ENCODE measurements at regions not wholly inside any gene's neighbourhood (a gene's known extent, or its start where the extent isn't known, plus 50 kb on each side); places are given as distances from the start of the nearest gene placed in this dataset.

- H3K9me3 ChIP-seq, result no peaks in the 10 kb centered on the region
- ATAC-seq (no peak), DNase-seq (no peak)
- 70 to 88% (median 81%) methylated on average over 2 of the region's 2 CpGs for WGBS, 4 donors
- intact Hi-C loops (cut with DNase I), result loop anchor here in 1 of 10 donors (10.0 kb wide), 1 partner anchor 48 kb away; no protein-coding TSS in a partner anchor
- H3K27me3 ChIP-seq, result peaks cover 0 to 12% (median 0%) of the 10 kb centered on the region in 9 donors
- TF ChIP-seq POLR2A (IDR thresholded peaks at IDR 0.05), result no peak
- TF ChIP-seq, protein P1, sequence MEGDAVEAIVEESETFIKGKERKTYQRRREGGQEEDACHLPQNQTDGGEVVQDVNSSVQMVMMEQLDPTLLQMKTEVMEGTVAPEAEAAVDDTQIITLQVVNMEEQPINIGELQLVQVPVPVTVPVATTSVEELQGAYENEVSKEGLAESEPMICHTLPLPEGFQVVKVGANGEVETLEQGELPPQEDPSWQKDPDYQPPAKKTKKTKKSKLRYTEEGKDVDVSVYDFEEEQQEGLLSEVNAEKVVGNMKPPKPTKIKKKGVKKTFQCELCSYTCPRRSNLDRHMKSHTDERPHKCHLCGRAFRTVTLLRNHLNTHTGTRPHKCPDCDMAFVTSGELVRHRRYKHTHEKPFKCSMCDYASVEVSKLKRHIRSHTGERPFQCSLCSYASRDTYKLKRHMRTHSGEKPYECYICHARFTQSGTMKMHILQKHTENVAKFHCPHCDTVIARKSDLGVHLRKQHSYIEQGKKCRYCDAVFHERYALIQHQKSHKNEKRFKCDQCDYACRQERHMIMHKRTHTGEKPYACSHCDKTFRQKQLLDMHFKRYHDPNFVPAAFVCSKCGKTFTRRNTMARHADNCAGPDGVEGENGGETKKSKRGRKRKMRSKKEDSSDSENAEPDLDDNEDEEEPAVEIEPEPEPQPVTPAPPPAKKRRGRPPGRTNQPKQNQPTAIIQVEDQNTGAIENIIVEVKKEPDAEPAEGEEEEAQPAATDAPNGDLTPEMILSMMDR (IDR thresholded peaks at IDR 0.05), result no peak
- no peaks in the 10 kb centered on the region for H3K4me1 ChIP-seq
- no peak overlapping the region for H3K4me3 ChIP-seq
- H3K27ac ChIP-seq, result no peak overlapping the region
- H3K36me3 ChIP-seq, result no peaks in the 10 kb centered on the region
Observed at GRCh38 chr15:81612631-81613030, 238.6 kb upstream of the TMC3 start.

- intact Hi-C loops (cut with DNase I), result loop anchor here in 1 of 10 donors (10.0 kb wide), 1 partner anchor 47 kb away; no protein-coding TSS in a partner anchor
- ATAC-seq, result no peak
- TF ChIP-seq, protein P1 (IDR thresholded peaks at IDR 0.05), result no peak
- TF ChIP-seq POLR2A (IDR thresholded peaks at IDR 0.05), result no peak
Observed at GRCh38 chr15:81611679-81612078, 237.7 kb upstream of the TMC3 start.

DNA sequence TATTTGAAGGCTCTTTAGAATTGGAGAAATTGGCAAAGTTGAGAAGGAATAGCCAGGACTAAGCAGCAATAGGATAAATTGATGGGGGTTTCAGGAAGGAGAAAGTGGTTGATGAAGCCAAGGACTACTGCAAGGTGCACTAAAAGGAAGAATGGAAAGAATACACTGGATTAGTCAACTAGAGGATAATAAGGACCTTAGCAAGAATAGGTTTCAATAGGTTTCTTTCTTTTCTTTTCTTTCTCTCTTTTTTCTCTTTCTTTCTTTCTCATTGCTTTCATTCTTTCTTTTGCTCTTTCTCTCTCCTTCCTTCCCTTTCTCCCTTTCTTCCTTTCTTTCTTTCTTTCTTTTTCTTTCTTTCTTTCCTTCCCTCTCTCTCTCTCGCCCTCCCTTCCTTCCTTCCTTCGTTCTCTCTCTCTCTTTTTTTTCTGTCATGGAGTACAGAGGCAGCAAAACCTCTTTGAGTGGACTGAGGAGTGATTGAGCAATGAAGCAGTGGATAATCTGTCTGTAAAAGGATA is 234.4 kb upstream of the TMC3 start:
- H3K27ac ChIP-seq, result no peak overlapping the region
- H3K27me3 ChIP-seq, result peaks cover 0 to 12% (median 0%) of the 10 kb centered on the region in 9 donors
- ATAC-seq, result no peak
- no peak overlapping the region for H3K4me3 ChIP-seq
- intact Hi-C loops (cut with DNase I), result no loop called here
- no peaks in the 10 kb centered on the region for H3K36me3 ChIP-seq
- TF ChIP-seq, protein P1 (IDR thresholded peaks at IDR 0.05), result no peak
- no peak for TF ChIP-seq POLR2A (IDR thresholded peaks at IDR 0.05)
- 60 to 72% (median 65%) methylated on average over 2 of the region's 2 CpGs for WGBS, 4 donors
- no peaks in the 10 kb centered on the region for H3K9me3 ChIP-seq
- no peak for DNase-seq
- no peaks in the 10 kb centered on the region for H3K4me1 ChIP-seq

More at GRCh38 chr15:81611679-81612078, 237.7 kb upstream of the TMC3 start:
- WGBS, 4 donors, result 76 to 80% (median 77%) methylated on average over 4 of the region's 4 CpGs
- Histone ChIP-seq H3K36me3 (no peaks in the 10 kb centered on the region), H3K27me3 (peaks cover 0 to 12% (median 0%) of the 10 kb centered on the region in 9 donors), H3K27ac (no peak overlapping the region), H3K4me3 (no peak overlapping the region), H3K4me1 (no peaks in the 10 kb centered on the region), H3K9me3 (no peaks in the 10 kb centered on the region)
- DNase-seq, result no peak

- no peak for TF ChIP-seq POLR2A (IDR thresholded peaks at IDR 0.05)
- TF ChIP-seq, protein P1 (IDR thresholded peaks at IDR 0.05), result no peak
- no peak overlapping the region for H3K4me3 ChIP-seq
- intact Hi-C loops (cut with DNase I), result no loop called here
- no peak for ATAC-seq
- 65 to 71% (median 67%) methylated on average over 5 of the region's 5 CpGs for WGBS, 4 donors
- no peak for DNase-seq
- H3K9me3 ChIP-seq, result peaks cover 0 to 27% (median 11%) of the 10 kb centered on the region in 12 donors
- no peaks in the 10 kb centered on the region for H3K36me3 ChIP-seq
- peaks cover 0 to 6% (median 0%) of the 10 kb centered on the region in 9 donors for H3K27me3 ChIP-seq
- no peak overlapping the region for H3K27ac ChIP-seq
- H3K4me1 ChIP-seq, result no peaks in the 10 kb centered on the region
Observed at GRCh38 chr15:81604713-81605112, 230.7 kb upstream of the TMC3 start.
